Kidney epithelial cell (primary cell): ENCODE measurements at regions not wholly inside any gene's neighbourhood (a gene's known extent, or its start where the extent isn't known, plus 50 kb on each side); places are given as distances from the start of the nearest gene placed in this dataset.

Experiments
- DNase-seq: peaks from one replicate; pipeline ENCODE4 v3.0.0-alpha.2; 2010; ENCODE audit warnings: low read depth
- H3K27me3 ChIP-seq: 2 replicates; pipeline ENCODE4 v1.6.0; 2011; ENCODE audit warnings: low read length; ENCODE audit not compliant: control insufficient read depth, insufficient read depth
- H3K36me3 ChIP-seq: 2 replicates; pipeline ENCODE4 v1.5.1; 2011; ENCODE audit warnings: low read length; ENCODE audit not compliant: control insufficient read depth, insufficient read depth
- H3K4me3 ChIP-seq: 2 replicates; pipeline ENCODE4 v1.5.1; 2011; ENCODE audit warnings: low read depth, mild to moderate bottlenecking, control low read depth, low read length
- CTCF ChIP-seq: IDR thresholded peaks from 2 replicates; pipeline ENCODE4 v1.5.1; 2011; ENCODE audit warnings: mild to moderate bottlenecking, moderate library complexity, low read length, control low read depth, inconsistent platforms; ENCODE audit not compliant: insufficient read depth, poor library complexity, severe bottlenecking

GRCh38 chr17:73899839-73900238, 255.6 kb upstream of the SDK2 start:
- no peak for TF ChIP-seq CTCF
- Histone ChIP-seq H3K4me3 (no peak overlapping the region), H3K36me3 (no peaks in the 10 kb centered on the region), H3K27me3 (peaks cover 27% of the 10 kb centered on the region)
- DNase-seq: no peak

DNA sequence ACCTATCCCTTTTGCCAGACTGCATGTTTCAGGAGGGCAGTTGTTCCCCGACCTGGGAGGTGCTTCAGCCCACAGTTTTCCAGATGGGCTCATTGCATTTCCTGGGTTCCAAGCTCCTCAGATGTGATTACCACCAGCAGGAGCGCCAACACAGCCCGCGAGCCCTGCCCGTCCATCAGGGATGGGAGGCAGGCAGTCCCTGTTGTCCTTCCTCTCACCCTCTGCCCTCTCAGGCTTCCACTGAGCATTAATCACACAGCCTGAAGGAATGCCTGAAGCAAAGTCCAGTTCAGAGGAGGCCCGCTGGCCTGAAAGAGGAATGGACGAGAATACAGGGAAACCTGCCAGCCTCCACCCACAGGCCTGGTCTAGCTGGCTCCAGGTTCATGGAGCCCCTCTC, 256.3 kb upstream of the SDK2 start:
- TF ChIP-seq CTCF: no peak
- Histone ChIP-seq H3K36me3 (no peaks in the 10 kb centered on the region), H3K4me3 (no peak overlapping the region), H3K27me3 (peaks cover 27% of the 10 kb centered on the region)
- no peak for DNase-seq

GRCh38 chr17:73901249-73901648, 257.0 kb upstream of the SDK2 start:
- H3K27me3 ChIP-seq: peaks cover 27% of the 10 kb centered on the region
- no peak for TF ChIP-seq CTCF
- no peaks in the 10 kb centered on the region for H3K36me3 ChIP-seq
- DNase-seq: no peak
- no peak overlapping the region for H3K4me3 ChIP-seq

GRCh38 chr17:73901661-73902415, 257.6 kb upstream of the SDK2 start:
- Histone ChIP-seq H3K27me3 (peaks cover 27% of the 10 kb centered on the region), H3K36me3 (no peaks in the 10 kb centered on the region), H3K4me3 (no peak overlapping the region)
- TF ChIP-seq CTCF: no peak
- DNase-seq: no peak

DNA sequence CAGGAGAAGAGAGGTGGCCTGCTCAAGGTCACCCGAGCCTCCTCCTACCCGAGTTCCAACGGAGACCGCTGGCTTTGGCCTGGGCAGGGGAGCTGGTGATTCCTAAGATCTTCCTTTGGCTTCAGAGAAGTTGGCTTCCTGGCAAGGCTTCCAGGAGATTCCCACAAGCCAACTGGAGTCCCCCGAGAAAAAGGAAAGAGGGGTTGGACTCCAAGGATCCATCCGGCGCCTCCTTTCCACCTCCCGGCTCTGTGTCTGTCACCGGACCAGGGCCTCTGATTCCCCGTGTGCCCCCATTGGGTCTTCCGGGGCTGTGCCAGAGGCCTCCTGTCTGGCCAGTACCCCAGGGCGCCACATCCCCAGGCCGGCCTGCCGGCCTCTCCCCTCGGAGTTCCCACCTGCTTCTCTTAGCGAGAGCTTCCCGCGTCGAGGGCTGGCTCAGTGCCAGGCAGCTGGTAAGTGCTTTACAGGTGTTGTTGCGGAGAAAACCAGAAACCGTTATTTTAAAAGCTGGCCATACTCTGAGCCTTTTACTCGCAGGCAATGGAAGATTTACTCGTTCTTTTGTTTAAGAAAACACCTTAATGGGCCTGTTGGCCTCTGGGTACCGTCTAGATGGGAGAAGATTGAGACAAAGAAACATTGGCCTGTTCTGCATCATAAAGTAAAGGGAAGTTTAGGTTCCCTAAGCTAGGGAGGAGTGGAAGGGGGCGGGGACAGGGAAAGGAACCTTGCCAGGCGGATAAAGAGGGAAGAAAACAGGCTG, 258.4 kb upstream of the SDK2 start:
- DNase-seq: no peak
- no peaks in the 10 kb centered on the region for H3K36me3 ChIP-seq
- H3K4me3 ChIP-seq: no peak overlapping the region

More for the DNA sequence above, 258.4 kb upstream of the SDK2 start:
- H3K27me3 ChIP-seq: peaks cover 27% of the 10 kb centered on the region
- no peak for TF ChIP-seq CTCF
